NCI-H82 treated with DMSO at 0.1 percent for 48 hours (cell line): ENCODE measurements at regions not wholly inside any gene's neighbourhood (a gene's known extent, or its start where the extent isn't known, plus 50 kb on each side); places are given as distances from the start of the nearest gene placed in this dataset.

Source experiments
- DNase-seq: peaks from one replicate; lab custom pipeline; 2025; ENCODE audit not compliant: unreplicated experiment; lab: John Stamatoyannopoulos, UW

DNA sequence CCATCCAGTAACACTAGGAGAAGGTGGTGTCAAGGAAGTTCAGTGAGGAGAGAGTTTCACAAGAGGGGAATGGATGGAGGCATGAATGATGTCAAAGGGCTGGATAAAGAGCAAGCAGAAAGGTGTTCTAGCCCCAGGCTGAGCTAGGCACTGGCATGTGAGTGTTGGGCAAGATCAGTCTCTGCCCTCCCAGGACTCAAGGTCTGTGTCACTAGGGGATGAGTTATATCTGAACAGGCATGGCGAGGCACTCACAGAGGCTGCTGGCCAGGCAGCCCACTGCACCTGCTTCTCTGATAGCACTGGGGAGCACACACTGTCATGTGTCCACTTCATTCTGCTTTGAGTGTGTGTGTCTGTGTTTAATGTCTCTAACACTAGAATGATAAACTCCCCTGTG is 903.8 kb downstream of the BCL11B start:
- no peak for DNase-seq

DNA sequence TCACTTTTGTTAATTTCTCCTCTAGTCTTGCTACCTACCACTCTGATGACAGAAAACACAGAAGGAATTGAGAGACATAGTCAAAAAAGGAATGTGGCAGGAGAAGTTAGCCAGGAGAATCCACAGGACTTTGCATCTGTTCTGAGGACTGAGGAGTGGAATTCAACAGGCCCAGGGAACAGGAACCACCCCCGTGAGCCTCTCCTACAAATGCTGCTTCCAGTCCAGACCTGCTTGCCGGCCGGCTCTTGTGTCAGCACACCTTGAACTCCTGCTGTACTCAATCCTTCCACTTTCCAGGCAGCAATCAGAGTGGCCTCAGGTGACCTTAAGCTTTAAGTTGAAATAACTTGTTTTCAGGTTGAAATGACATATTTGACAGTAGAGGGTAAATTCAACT is 903.1 kb downstream of the BCL11B start:
- DNase-seq: no peak

DNA sequence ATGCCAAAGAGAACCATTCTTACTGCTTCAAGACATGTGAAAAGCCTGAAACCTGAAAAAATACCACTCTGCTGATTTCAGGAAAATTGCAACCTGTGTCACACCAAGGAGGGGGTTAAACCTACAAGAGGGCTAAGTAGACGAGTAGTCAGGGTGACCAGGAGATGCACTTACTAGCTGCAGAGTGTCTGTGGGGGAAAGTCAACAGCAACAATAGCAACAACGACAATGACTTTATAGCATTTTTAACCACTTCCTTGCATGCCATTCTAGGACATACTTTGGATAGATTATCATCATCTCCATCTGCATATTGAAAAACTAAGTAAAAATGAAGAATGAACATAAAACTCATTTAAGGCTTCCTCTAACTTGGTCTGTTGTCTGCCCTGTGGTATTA is 902.7 kb downstream of the BCL11B start:
- DNase-seq: no peak

DNA sequence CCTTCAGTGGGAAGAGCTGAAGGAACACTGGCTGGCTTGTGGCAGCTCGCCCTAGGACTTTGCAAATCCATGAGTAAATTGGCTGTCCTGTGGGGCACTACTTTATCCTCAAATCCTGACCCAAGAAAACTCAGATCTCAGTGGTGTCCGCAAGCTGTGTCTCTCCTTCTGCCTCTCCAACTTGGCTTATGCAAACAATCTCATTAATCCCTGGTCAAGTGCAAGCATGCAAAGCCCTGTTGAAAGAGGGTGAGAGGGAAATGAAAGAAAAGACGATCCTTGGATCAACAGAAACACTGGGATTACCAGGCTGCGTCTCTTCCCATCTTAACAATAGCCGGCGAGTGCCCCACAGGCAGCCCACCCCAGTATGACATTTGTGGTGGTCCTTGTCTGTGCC is 901.6 kb downstream of the BCL11B start:
- DNase-seq: no peak

DNA sequence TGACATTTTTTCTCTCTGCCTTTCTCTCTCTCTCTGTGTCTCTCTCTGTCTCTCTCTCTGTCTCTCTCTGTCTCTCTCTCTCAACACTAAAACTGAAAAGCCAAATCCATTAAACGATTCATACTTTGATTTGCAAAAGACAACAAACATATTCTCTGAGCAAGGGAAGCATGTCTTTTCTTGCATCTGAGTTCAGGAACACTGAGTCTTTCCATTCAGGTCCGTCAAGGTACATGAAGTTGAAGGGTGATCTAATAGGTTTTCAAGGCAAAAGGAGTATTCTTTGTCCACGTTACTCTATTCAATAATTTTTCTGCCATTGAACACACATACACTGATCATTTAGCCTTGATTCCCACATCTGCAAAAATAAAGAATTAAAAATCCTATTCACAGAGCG is 900.9 kb downstream of the BCL11B start:
- DNase-seq: no peak

DNA sequence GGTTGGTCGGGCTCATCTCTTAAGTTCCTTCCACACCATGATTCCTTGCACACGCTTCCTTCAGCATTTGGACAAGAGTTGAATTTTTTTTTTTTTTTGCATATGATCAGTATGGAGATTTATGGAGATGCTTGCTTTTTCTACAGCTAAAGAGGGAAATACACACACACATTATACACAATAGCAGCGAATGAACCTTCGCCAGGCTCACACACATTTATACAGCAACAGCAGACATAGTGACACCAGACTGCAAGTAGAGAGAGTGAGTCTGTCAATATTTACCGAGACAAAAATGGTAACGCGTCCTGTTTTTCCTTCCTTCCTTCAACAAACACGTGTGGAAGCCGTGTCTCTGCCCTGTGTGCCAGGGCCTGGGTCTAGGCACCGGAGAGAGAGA is 897.9 kb downstream of the BCL11B start:
- DNase-seq: no peak

DNA sequence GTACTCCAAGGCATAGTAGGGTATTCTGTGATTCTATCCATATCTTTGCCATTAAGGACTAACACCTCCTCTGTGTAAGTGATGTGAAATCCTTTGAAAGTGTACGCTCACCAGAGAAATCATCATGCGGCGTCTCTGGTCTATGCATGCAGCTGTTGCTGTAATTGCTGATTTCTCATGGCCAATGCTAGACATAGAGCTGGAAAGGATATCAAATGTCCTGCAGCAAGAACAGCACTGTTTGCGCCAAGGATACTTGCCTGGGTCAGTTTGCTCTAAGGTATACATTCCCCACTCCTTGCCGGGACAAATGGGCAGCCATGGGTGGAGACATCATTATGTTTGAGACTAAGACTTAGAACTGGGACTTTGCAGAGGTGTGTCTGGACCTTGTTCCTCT is 896.4 kb downstream of the BCL11B start:
- DNase-seq: no peak

DNA sequence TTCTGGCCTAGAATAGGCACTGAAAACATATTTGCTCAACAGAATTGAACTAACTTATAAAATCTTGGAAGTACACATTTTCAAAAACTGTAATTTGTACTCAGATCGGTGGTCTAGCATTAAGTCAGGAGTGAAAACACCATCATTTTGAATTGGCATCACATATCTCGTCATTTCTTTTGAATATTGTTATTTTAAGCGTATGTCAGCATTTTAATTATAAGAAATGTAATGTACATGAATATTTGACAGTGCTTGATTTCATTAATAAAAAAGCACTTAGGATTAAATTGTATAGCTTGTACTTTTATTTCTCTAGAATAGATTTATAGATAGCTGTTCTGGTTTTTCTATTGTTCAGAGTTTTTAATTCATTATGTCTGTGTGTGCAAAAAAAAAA is 892.2 kb downstream of the BCL11B start:
- DNase-seq: no peak

DNA sequence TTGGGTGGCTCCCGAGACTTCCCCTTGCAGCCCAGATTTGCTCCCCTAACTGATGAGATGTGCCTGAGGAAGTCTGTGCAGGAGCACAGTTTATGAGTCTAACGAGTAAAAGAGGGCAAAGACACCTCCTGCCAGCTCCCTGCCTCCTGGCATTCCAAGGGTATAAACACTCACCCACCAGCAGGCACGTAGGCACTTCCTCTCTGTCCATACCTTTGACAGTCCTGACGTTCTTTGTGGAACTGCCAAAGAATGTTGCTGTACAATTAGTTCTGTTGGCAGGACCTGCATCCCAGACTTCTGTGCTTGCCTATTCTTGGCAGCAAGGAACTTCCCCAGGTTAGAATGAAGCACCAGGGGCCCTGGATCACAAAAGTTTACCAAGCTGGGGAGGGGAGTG is 889.3 kb downstream of the BCL11B start:
- no peak for DNase-seq

DNA sequence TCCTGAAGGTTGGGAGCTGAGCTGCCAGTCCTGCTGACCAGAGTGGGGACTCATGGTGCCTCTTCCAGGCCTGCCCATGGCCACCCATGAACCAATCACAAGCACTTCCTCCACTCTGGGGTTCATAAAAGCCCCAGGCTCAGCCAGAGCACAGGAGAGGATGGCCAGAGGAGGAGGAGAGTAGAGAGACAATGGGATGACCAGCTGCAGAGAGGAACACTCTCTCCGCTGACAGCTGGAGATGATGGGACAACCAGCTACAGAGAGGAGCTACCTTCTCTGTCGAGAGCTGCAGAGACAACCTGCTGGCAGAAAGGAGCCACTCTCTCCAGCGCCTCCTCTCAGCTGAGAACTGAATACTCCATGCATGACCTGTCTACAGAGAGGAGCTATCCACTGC is 886.1 kb downstream of the BCL11B start:
- DNase-seq: no peak

DNA sequence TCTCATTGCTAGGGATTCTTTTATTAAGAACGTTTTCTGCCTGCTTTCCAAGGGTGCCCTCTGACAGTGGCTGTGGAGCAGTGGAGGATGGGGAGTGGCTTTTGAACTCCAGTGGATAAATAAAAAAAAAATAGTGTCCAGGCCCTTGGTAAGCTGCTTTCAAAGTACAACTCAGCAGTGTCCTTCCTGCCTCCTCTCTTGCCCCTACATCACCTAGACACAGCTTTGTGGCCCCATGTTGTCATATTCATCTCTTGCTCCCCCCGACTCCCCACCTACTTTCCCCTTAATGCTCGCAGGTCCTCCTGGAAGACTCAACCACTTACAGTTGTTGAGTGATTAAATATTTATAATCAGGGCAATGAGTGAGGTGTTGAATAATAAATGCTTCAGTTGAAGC is 880.9 kb downstream of the BCL11B start:
- no peak for DNase-seq

DNA sequence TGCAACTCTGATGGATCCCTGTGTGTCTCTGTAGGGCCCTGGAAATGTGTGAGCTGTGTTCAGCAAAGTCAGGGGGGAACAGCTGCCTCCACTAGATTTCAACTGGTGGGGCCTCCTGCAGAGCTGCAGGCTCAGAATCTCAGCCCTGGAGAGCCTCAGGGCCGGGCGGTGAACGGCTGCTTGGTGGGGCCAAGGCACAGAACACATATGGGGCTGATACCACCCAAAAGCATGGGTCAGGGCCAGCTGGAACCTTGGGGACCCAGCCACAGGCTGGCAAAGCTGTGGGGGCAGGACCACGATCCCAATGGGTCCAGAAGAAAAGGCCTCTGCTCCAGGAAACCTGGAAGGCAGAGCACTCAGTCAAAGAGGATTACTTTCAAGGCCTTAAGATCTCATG is 878.5 kb downstream of the BCL11B start:
- DNase-seq: no peak

DNA sequence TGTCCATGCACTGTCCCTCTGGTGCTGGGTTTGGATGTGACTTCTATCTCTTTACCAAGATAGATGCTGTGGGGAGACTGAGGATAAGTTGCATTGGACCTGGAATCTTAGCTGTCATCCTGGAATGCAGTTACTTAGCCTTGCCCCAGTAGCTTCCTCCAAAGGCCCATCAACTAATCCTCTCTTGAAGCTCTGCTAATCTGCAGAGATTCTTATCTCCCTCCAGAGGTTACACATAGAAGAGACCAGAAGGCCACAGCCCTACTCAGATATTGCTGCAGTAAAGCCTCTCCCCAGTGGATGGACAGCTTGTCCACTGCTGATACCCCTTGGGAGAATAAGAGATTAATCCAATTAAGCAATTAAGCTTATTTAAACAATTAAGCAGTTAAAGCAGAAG is 867.2 kb downstream of the BCL11B start:
- peak; percentile 92 for DNase-seq

DNA sequence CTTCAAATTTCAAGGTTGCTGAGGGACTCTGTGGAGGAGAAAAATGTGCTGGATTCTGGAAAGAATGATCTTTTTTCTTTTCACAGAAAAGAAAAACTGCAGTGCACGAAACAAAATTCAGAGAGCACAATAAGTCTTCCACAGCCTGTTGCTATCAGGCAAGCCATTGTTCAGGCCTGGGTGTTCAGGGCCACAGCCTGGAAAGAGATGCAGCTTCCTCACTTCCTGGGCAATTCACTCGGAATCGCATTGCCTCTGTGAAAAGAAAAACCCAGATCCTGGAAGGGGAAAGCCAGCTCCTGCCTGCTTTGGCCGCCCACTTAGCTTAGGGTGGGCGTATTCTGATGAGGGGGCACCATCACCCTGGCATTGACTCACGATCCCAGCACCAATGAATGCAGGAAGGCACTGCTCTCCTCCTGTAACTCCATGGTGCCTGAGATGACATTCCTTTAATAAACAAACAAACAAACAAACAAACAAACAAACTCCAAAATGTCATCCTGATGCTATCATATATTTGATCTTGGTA is 863.9 kb downstream of the BCL11B start:
- no peak for DNase-seq

DNA sequence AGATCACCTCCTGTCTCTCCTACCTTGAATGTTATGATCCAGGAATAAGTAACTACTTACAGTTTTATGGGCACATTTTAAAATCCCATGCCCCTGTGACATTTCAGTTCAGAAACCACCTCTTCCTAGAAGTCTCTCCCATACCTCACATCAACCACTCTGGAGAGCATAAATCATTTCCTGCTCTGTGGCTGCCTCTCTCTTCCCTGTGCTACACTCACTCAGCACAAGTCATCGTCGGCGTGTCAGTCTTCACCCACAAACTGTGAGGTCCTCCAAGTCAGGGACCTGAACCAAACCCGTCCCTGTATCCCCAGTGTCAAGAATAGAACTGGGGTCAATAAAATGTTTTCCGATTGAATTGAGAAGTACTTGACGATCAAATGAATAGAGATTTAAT is 863.3 kb downstream of the BCL11B start:
- no peak for DNase-seq

DNA sequence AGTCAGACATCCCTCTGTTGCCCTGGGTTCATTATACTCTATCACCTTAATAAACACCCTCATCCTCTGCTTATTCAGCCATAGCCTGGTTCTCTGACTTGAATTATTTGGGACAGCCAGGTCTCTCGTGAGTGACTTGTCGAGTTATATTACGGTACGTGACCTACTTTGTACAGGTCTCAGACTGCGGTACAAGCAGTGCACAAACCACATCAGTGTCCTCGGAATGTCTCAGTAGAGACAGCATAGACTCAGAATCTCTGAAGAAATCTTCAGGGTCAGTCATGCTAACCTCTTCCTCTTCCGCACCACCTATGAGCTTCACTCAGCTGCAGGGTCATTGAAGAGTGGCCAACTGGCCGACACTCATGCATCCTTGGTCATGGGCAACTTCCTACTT is 860.8 kb downstream of the BCL11B start:
- no peak for DNase-seq

DNA sequence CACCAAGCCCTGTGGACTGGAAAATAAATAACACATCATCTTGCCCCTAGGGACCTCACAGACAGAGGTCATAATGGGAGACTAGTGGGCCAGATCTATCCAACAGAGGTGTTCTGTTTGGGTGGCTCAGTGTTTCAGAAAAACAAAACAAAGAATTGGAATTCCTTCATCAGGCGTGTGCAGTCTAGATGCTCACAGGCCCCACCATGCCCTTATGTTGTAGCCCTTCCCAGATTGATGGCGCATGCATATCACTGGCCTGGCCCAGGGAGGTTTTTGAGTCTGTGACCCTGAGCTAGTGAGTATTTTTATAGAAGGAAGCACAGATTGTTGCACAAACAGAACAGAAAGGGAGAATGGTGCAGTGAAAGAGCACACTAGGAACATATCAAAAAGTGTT is 859.6 kb downstream of the BCL11B start:
- DNase-seq: no peak

DNA sequence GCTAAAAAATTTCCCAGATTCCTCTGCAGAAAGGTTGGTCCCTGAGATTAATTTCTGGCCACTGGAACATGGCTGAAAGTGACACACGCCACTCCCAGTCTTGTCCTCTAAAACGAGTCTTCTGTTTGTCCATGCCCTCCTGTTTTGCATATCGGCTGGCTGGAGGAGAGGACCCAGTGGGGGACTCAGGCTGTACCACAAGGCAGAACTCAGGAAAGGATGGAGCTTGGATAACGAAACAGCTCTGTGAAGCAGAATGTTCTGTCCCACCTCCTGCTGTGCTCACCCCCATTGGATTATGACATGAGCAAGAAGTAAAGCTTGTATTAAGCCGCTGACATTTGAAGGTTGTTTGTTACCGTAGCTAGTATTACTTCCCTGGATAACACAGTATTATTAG is 856.2 kb downstream of the BCL11B start:
- DNase-seq: no peak

DNA sequence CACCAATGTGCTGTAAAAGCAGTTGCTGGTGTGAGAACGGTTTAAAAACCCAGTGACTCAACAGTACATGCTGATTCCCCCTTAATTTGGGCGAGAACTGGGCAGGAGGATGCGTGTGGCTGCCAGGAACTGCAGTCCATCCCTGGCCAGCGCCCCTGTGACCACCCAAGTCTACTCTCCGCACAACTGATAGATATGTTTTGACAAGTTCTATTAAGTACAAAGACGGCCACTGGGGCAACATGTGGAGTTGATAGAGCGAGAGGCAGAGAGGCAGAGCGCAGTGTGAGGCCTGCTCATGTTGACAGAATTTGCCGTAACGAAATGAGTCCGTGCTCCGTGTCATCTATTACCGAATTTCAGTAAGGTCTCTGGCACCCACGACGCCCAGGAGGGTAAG is 855.0 kb downstream of the BCL11B start:
- DNase-seq: no peak

DNA sequence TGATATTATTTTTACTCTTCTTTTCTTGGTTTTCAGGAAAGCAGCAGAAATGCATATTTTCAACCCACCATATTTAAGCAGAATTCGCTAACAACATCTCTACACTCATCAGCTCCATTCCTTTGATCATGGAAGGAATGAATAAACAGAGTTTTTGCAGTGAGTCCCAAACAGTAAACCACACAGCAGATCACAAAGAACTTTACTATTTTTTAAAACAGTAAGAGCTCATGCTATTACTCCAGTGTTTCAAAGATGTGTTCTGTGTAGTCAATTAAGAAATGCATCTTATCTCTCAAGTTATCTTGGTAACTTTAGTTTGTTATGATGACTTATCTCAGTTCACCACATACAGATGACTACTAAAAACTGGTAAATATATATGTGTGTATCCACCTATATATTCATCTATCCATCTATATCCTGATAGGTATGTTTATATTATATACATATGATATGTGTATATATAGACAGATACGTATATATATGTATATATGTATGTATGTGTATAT is 843.5 kb downstream of the BCL11B start:
- DNase-seq: no peak

DNA sequence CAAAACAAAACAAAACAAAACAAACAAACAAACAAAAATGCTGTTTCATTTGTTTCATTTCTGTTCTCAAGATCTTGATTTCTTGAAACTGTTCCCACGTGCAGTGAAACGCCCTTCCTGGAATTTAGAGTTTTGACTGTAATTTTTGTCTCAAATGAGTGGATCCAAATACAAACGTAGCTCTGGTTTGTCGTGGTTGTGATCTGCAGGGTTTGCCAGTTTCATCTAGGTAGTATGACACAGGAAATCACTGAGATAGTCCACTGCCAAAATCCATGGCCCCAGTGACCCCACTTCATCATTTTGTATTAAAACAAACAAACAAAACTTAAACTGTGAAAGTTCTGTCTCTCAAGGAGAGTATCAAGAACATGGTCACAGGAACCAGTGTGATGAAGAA is 838.6 kb downstream of the BCL11B start:
- no peak for DNase-seq

DNA sequence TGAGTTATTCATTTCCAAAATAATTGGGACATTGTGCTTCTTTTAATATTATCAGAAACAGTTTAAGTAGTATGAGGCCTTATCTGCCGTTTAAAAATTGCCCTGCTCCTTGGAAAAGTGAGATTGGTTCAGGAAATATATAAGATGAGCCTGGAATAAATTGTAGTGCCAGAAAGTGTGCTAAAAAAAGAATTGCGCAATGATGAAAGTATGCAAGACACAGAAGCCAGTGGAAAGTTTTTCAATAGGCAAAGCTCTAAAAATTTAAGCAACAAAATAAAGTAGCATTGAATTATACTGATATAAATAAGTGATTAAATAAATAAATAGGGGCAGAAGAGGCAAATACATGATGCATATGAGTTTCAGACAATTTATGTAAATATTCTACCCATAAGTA is 834.9 kb downstream of the BCL11B start:
- DNase-seq: no peak

DNA sequence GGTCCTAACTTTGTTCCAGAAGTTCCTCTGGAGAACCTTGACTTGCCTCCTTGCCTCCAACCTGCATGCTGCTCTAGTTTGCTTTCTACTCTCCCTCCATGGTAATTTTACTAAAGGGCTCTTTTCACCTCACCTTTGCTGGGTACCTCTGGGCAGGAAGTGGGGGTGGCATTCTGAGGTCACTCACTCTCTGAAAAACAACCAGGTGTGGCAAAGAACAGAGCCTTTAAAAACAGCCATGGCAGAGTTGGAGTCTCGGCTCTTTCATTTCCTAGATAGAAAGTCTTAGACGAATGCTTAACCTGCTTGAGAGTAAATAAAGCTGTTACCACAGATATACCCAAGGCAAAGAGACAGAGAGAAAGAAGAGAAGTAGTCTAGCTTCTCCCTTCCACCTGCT is 827.9 kb downstream of the BCL11B start:
- no peak for DNase-seq

DNA sequence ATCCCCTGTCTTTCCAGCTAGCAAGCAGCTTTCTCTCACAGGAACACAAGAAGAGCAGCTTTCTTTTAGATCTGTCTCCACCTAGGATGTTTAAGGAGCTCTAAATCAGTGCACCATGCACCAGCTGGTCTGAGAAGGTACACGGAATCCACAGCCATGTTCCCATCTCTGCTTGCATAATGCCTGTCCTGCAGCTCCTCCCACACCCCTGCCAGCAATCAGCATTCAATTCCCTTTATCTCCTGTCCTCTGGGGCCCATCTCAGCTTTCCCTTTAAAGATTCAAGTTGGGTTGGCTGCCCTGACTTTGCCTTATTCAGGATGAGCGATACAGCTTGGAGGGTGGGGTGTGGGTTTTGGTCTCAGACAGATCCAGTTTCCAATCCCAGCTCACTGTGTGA is 826.3 kb downstream of the BCL11B start:
- no peak for DNase-seq
